GM19099 (cell line): ENCODE measurements at regions not wholly inside any gene's neighbourhood (a gene's known extent, or its start where the extent isn't known, plus 50 kb on each side); places are given as distances from the start of the nearest gene placed in this dataset.

Source experiments
- POLR2A ChIP-seq: IDR thresholded peaks from 3 replicates; pipeline ENCODE4 v1.6.1; 2011; ENCODE audit warnings: low read depth; ENCODE audit not compliant: insufficient read length; ENCODE audit errors: extremely low read depth

- no peak for TF ChIP-seq POLR2A
Observed at GRCh38 chr12:89781946-89782550, 73.4 kb upstream of the ATP2B1 start.

- no peak for TF ChIP-seq POLR2A
Observed at GRCh38 chr12:89781156-89781555, 72.5 kb upstream of the ATP2B1 start.

GRCh38 chr12:89779090-89779489 is 70.5 kb upstream of the ATP2B1 start:
- TF ChIP-seq POLR2A = no peak

- TF ChIP-seq POLR2A = no peak
Observed at GRCh38 chr12:89777733-89778379, 69.2 kb upstream of the ATP2B1 start.

GRCh38 chr12:89775986-89776365 is 67.3 kb upstream of the ATP2B1 start:
- TF ChIP-seq POLR2A = no peak

- TF ChIP-seq POLR2A = no peak
Observed at GRCh38 chr12:89775063-89775985, 66.7 kb upstream of the ATP2B1 start.

GRCh38 chr12:89774645-89775044 is 66.0 kb upstream of the ATP2B1 start:
- TF ChIP-seq POLR2A = no peak

GRCh38 chr12:89770391-89770790 is 61.8 kb upstream of the ATP2B1 start:
- TF ChIP-seq POLR2A = no peak

- TF ChIP-seq POLR2A = no peak
Observed at GRCh38 chr12:89769483-89769818, 60.8 kb upstream of the ATP2B1 start.

GRCh38 chr12:89768586-89769482 is 60.2 kb upstream of the ATP2B1 start:
- TF ChIP-seq POLR2A = no peak

GRCh38 chr12:89765959-89766824 is 57.6 kb upstream of the ATP2B1 start:
- TF ChIP-seq POLR2A = no peak

- TF ChIP-seq POLR2A = no peak
Observed at GRCh38 chr12:89762498-89763170, 54.0 kb upstream of the ATP2B1 start.

- TF ChIP-seq POLR2A = no peak
Observed at GRCh38 chr12:89760783-89761182, 52.1 kb upstream of the ATP2B1 start.
